ENCODE measurements at regions not wholly inside any gene's neighbourhood (a gene's known extent, or its start where the extent isn't known, plus 50 kb on each side); places are given as distances from the start of the nearest gene placed in this dataset.

DNA sequence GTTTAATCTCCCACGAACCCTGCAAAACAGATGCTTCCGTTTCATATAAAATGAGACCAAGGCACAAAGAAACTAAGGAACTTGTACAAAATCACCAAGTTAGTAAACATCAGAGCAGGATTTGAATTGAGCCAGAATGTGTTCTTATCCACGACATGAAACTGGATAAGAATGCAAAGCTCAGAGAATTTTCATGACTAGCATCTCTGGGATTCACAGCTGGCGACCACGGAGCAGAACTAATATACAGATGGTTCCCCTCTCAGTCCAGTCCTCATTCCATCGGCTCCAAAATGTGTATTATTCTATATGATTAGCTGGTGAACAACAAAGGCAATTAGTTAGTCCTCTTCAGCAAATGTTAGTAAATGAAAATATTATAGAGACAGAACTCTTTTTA, 72.3 kb upstream of the ERG start:
- H3K36me3 ChIP-seq (replicated peaks; ENCODE audit: insufficient read depth, low read length) = no peaks in the 10 kb centered on the region
- H3K4me1 ChIP-seq (ENCODE audit: low read length) = no peaks in the 10 kb centered on the region
- no peaks in the 10 kb centered on the region for H3K9me2 ChIP-seq (replicated peaks; ENCODE audit: insufficient read depth, low read length)
- no peaks in the 10 kb centered on the region for H3F3A ChIP-seq (ENCODE audit: insufficient read depth, low read length)
- H3K27me3 ChIP-seq (replicated peaks; ENCODE audit: insufficient read depth, low read length) = no peaks in the 10 kb centered on the region
- no peaks in the 10 kb centered on the region for H3K79me2 ChIP-seq (ENCODE audit: low read length)
- no peaks in the 10 kb centered on the region for H4K20me1 ChIP-seq (ENCODE audit: insufficient read depth, low read length)
- H2AFZ ChIP-seq (ENCODE audit: low read length) = no peak overlapping the region
- H3K9me3 ChIP-seq (replicated peaks; ENCODE audit: insufficient read depth, low read length) = no peaks in the 10 kb centered on the region
- H3K27ac ChIP-seq (ENCODE audit: low read length) = no peak overlapping the region
- TF ChIP-seq EZH2phosphoT487 (IDR thresholded peaks at IDR 0.05; ENCODE audit: low read length) (no peak), EZH2 (optimal IDR thresholded peaks at IDR 0.05; ENCODE audit: low read depth, low read length) (no peak), CTCF (IDR thresholded peaks at IDR 0.05; ENCODE audit: low read length) (no peak)
- DNase-seq = no peak
- no peak overlapping the region for H3K4me2 ChIP-seq (ENCODE audit: low read depth, low read length)
- no peak overlapping the region for H3K9ac ChIP-seq (ENCODE audit: low read length)
- no peak overlapping the region for H3K4me3 ChIP-seq (ENCODE audit: low read length)

GRCh38 chr21:38574895-38575575, 76.8 kb upstream of the ERG start:
- no peaks in the 10 kb centered on the region for H3K9me3 ChIP-seq (replicated peaks; ENCODE audit: insufficient read depth, low read length)
- no peak overlapping the region for H3K27ac ChIP-seq (ENCODE audit: low read length)
- H3K36me3 ChIP-seq (replicated peaks; ENCODE audit: insufficient read depth, low read length) = no peaks in the 10 kb centered on the region
- no peaks in the 10 kb centered on the region for H3F3A ChIP-seq (ENCODE audit: insufficient read depth, low read length)
- no peak overlapping the region for H2AFZ ChIP-seq (ENCODE audit: low read length)
- no peaks in the 10 kb centered on the region for H3K9me2 ChIP-seq (replicated peaks; ENCODE audit: insufficient read depth, low read length)
- H3K79me2 ChIP-seq (ENCODE audit: low read length) = no peaks in the 10 kb centered on the region
- no peak overlapping the region for H3K4me3 ChIP-seq (ENCODE audit: low read length)
- no peaks in the 10 kb centered on the region for H3K27me3 ChIP-seq (replicated peaks; ENCODE audit: insufficient read depth, low read length)
- H3K4me1 ChIP-seq (ENCODE audit: low read length) = no peaks in the 10 kb centered on the region
- H4K20me1 ChIP-seq (ENCODE audit: insufficient read depth, low read length) = no peaks in the 10 kb centered on the region
- TF ChIP-seq EZH2 (optimal IDR thresholded peaks at IDR 0.05; ENCODE audit: low read depth, low read length) (no peak), EZH2phosphoT487 (IDR thresholded peaks at IDR 0.05; ENCODE audit: low read length) (no peak), CTCF (IDR thresholded peaks at IDR 0.05; ENCODE audit: low read length) (no peak)
- no peak for DNase-seq
- no peak overlapping the region for H3K9ac ChIP-seq (ENCODE audit: low read length)
- H3K4me2 ChIP-seq (ENCODE audit: low read depth, low read length) = no peak overlapping the region

GRCh38 chr21:38577887-38578286, 79.6 kb upstream of the ERG start:
- no peak overlapping the region for H3K27ac ChIP-seq (ENCODE audit: low read length)
- H4K20me1 ChIP-seq (ENCODE audit: insufficient read depth, low read length) = no peaks in the 10 kb centered on the region
- H3K4me1 ChIP-seq (ENCODE audit: low read length) = no peaks in the 10 kb centered on the region
- no peak overlapping the region for H3K4me3 ChIP-seq (ENCODE audit: low read length)
- no peak overlapping the region for H3K4me2 ChIP-seq (ENCODE audit: low read depth, low read length)
- no peaks in the 10 kb centered on the region for H3K36me3 ChIP-seq (replicated peaks; ENCODE audit: insufficient read depth, low read length)
- DNase-seq = no peak
- H2AFZ ChIP-seq (ENCODE audit: low read length) = no peak overlapping the region
- H3K79me2 ChIP-seq (ENCODE audit: low read length) = no peaks in the 10 kb centered on the region
- H3K9me3 ChIP-seq (replicated peaks; ENCODE audit: insufficient read depth, low read length) = no peaks in the 10 kb centered on the region
- H3F3A ChIP-seq (ENCODE audit: insufficient read depth, low read length) = no peaks in the 10 kb centered on the region
- no peaks in the 10 kb centered on the region for H3K9me2 ChIP-seq (replicated peaks; ENCODE audit: insufficient read depth, low read length)
- TF ChIP-seq EZH2 (optimal IDR thresholded peaks at IDR 0.05; ENCODE audit: low read depth, low read length) = no peak
- TF ChIP-seq EZH2phosphoT487 (IDR thresholded peaks at IDR 0.05; ENCODE audit: low read length) = no peak
- TF ChIP-seq CTCF (IDR thresholded peaks at IDR 0.05; ENCODE audit: low read length) = no peak
- no peaks in the 10 kb centered on the region for H3K27me3 ChIP-seq (replicated peaks; ENCODE audit: insufficient read depth, low read length)
- H3K9ac ChIP-seq (ENCODE audit: low read length) = no peak overlapping the region

Measured in MM.1S (cell line).